H1 (cell line): ENCODE measurements at regions not wholly inside any gene's neighbourhood (a gene's known extent, or its start where the extent isn't known, plus 50 kb on each side); places are given as distances from the start of the nearest gene placed in this dataset.

Experiments
- ASH2L ChIP-seq: fragments of 200-600, 300-600 bp; sonication (generic); IDR thresholded peaks from one replicate; pipeline ENCODE4 v1.7.1; 2017; ENCODE audit warnings: low read length
- CHD2 ChIP-seq: IDR thresholded peaks from 2 replicates; pipeline ENCODE4 v1.6.1; 2012; ENCODE audit warnings: low read length, improper control_type of control experiment
- CREB1 ChIP-seq: IDR thresholded peaks from 2 replicates; pipeline ENCODE4 v1.6.1; 2012; ENCODE audit warnings: inconsistent platforms
- EGR1 ChIP-seq: IDR thresholded peaks from 2 replicates; pipeline ENCODE4 v1.6.1; 2011; ENCODE audit warnings: low read depth, low read length, borderline replicate concordance
- NRF1 ChIP-seq: IDR thresholded peaks from 2 replicates; pipeline ENCODE4 v1.6.1; 2011; ENCODE audit warnings: mild to moderate bottlenecking, low read depth, low read length, improper control_type of control experiment
- RXRA ChIP-seq: IDR thresholded peaks from 2 replicates; pipeline ENCODE4 v1.6.1; 2011; ENCODE audit warnings: low read depth, mild to moderate bottlenecking, low read length, moderate library complexity; ENCODE audit not compliant: insufficient read depth
- TBP ChIP-seq: IDR thresholded peaks from 2 replicates; pipeline ENCODE4 v1.6.1; 2011; ENCODE audit warnings: low read depth, low read length, improper control_type of control experiment
- USF2 ChIP-seq: IDR thresholded peaks from 2 replicates; pipeline ENCODE4 v1.6.1; 2011; ENCODE audit warnings: low read length, improper control_type of control experiment

- TF ChIP-seq USF2 (no peak), CREB1 (no peak), NRF1 (no peak), TBP (no peak), RXRA (no peak), ASH2L (no peak), CHD2 (no peak), EGR1 (no peak)
Observed at GRCh38 chr19:28601723-28602440, 611.1 kb downstream of the UQCRFS1 start (continued).
